Cerebellar cortex (tissue), 1 donor: ENCODE measurements at regions not wholly inside any gene's neighbourhood (a gene's known extent, or its start where the extent isn't known, plus 50 kb on each side); places are given as distances from the start of the nearest gene placed in this dataset.
"Not testable (repeated sequence)": the region's sequence is repeated elsewhere in the genome, so short reads cannot be mapped to it uniquely, and the experiment has no call there.

Source experiments
- DNase-seq: peaks from one replicate; pipeline ENCODE4 v3.0.0-alpha.2; 2015; ENCODE audit warnings: low spot score

DNA sequence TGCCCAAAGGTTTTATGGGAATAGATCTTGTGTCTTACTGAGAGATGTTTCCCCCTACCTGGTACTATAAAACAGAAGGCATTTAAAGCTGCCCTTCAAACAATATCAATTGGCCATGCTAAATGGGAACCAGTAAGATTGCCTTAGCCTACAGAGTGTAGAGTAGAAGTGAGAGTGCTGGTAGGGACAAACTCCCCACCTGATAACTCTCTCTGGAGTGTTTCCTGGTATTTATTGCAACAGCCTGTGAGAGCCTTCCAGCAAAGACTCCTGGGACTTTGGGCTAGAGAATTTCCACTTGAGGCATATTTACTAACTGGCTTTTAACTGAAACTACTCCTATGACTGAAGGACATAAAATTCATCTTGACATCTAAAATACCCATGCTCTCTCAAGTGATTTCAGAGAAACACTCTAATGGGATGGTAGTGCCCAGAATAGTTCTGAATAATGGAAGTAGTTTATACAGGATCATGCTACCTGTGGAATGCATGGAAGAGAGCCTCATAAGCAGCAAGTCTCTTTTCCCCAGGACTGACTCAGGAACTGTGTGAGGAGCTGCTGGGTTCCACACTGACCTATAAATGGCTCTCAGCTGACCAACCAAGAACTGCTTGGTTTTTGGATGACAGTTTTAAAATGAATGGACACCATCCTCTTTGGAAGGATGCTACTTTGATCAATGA lies 132.7 kb upstream of the SLITRK5 start:
- DNase-seq: no peak

GRCh38 chr13:87553142-87553541 lies 118.0 kb upstream of the SLITRK5 start:
- DNase-seq: no peak

- DNase-seq: no peak
These were observed 117.1 kb upstream of the SLITRK5 start for GRCh38 chr13:87554045-87554444.

GRCh38 chr13:87557788-87558187 lies 113.4 kb upstream of the SLITRK5 start:
- no peak for DNase-seq

GRCh38 chr13:87561580-87561979 lies 109.6 kb upstream of the SLITRK5 start:
- not testable (repeated sequence) for DNase-seq

DNA sequence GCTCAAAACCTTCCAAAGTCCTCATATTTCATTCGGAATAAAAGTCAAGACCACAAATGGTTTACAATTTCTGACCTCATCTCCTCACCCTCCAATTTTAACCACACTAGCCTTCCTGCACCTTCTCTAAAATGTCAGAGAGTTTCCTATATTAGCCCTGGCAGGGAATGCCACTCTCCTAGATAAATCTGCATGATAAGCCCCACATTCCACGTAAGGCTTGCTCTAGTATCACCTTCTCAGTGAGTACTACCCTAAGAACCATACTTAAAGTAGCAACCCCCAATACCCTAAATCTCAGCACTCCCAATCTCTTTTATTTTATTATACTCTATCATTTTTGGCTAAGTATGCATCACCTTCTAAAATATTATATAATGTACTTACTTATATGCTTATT lies 100.5 kb upstream of the SLITRK5 start:
- no peak for DNase-seq

DNA sequence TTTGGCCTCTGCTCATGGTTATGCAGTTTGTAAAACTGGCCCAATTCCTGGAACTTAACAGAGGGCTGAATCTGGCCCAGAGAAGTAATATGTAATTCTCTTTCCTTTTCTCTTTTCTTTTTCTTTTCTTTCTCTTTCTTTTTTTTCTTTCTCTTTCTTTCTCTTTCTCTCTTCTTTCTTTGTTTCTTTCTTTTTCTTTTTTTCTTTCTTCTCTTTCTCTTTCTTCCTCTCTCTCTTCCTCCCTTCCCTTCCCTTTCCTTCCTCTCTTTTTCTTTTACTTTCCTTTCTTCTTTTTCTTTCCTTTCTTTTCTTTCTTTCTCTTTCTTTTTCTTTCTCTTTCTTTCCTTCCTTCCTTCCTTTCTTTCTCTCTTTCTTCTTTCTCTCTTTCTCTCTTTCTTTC lies 88.8 kb upstream of the SLITRK5 start:
- no peak for DNase-seq

GRCh38 chr13:87590518-87590917 lies 80.7 kb upstream of the SLITRK5 start:
- DNase-seq: no peak

- not testable (repeated sequence) for DNase-seq
These were observed 66.7 kb upstream of the SLITRK5 start for GRCh38 chr13:87604437-87604836.

GRCh38 chr13:87607266-87607665 lies 63.9 kb upstream of the SLITRK5 start:
- no peak for DNase-seq

- no peak for DNase-seq
These were observed 56.9 kb upstream of the SLITRK5 start for GRCh38 chr13:87614276-87614675.
